ENCODE measurements at regions not wholly inside any gene's neighbourhood (a gene's known extent, or its start where the extent isn't known, plus 50 kb on each side); places are given as distances from the start of the nearest gene placed in this dataset.

DNA sequence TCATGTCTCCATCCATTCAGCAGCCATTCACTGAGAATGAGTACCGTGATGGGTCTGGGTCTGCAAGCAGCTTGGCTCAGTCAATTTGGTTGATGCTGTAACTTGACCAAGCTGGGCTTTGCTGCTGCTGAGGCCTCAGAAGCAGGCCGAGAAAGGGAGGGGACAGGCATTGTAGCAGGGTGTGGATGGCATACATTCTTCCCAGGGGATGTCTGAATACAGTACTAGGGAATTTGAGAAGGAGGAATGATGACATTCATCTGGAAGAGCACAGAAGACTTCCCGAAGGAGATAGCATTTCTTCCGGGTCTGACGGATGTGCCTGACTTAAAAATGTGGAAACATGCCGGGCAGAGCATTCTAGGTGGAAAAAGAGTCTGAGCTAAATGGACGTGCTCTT is 105.3 kb upstream of the ADPGK start:
- no peak for TF ChIP-seq CTCF (IDR thresholded peaks at IDR 0.05)
- TF ChIP-seq POLR2A (IDR thresholded peaks at IDR 0.05), result no peak

Data from right lobe of liver (tissue), 4 donors.